ENCODE measurements at regions not wholly inside any gene's neighbourhood (a gene's known extent, or its start where the extent isn't known, plus 50 kb on each side); places are given as distances from the start of the nearest gene placed in this dataset.
"Not testable (repeated sequence)": the region's sequence is repeated elsewhere in the genome, so short reads cannot be mapped to it uniquely, and the experiment has no call there.

- TF ChIP-seq EZH2 (IDR thresholded peaks at IDR 0.05; ENCODE audit: low read depth, unreplicated experiment); CREB1 (CRISPR knock-in tag; IDR thresholded peaks at IDR 0.05; ENCODE audit: low read depth); CTCF (conservative IDR thresholded peaks at IDR 0.05; ENCODE audit: low read depth in 2 of 2); REST (IDR thresholded peaks at IDR 0.05; ENCODE audit: unreplicated experiment); POLR2AphosphoS5 (IDR thresholded peaks at IDR 0.05; ENCODE audit: low read depth); EZH2phosphoT487 (IDR thresholded peaks at IDR 0.05; ENCODE audit: unreplicated experiment); JUNB (IDR thresholded peaks at IDR 0.05; ENCODE audit: unreplicated experiment); STAT1 (IDR thresholded peaks at IDR 0.05; ENCODE audit: unreplicated experiment); ETS1 (IDR thresholded peaks at IDR 0.05); NANOG (IDR thresholded peaks at IDR 0.05; ENCODE audit: borderline replicate concordance): not testable (repeated sequence)
Observed at GRCh38 chr5:42979242-42979641, 60.9 kb downstream of the ANXA2R start.

Data from GM23338 (cell line).